OCI-LY3 (cell line): ENCODE measurements at regions not wholly inside any gene's neighbourhood (a gene's known extent, or its start where the extent isn't known, plus 50 kb on each side); places are given as distances from the start of the nearest gene placed in this dataset.

Experiments
- CTCF ChIP-seq: fragments of 200-600, 300-600 bp; sonication (generic); IDR thresholded peaks from 2 replicates; pipeline ENCODE4 v1.5.1; 2014; ENCODE audit warnings: antibody characterized with exemption, low read length, low read depth
- EZH2phosphoT487 ChIP-seq: fragments of 200-600 bp; shearing (Covaris generic); IDR thresholded peaks from 2 replicates; pipeline ENCODE4 v1.6.1; 2018; ENCODE audit warnings: antibody characterized with exemption, mixed run types, low read depth

GRCh38 chr19:13615890-13616289 is 109.6 kb upstream of the CACNA1A start:
- TF ChIP-seq CTCF (no peak), EZH2phosphoT487 (no peak)
